HG03442 (cell line): ENCODE measurements at regions not wholly inside any gene's neighbourhood (a gene's known extent, or its start where the extent isn't known, plus 50 kb on each side); places are given as distances from the start of the nearest gene placed in this dataset.
A peak's percentile ranks its signal among the peaks of the same experiment; 100 is the strongest.

ENCODE experiments used
- ATAC-seq: cut with Tn5 transposase; IDR thresholded peaks from one replicate; pipeline ENCODE4 v1.9.1; 2021; ENCODE audit warnings: mild to moderate bottlenecking, moderate library complexity; ENCODE audit not compliant: unreplicated experiment

DNA sequence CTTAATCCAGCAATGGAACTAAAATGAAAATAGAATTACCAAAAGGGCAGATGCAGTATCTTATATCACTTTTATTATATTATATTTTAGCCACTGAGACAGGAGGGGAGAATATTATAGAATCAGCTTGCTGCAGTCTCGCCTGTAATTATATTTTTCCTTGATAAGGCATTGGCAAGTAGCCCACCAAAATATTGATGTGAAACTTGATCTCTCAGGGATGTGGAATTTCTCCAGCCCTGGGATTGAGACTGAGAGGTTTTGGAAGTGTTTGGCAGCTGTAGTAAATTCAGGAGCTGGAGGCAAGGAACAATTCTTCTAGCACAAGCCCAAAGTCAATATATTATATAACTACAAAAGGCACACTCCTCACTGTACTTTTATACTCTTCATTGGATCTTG is 142.1 kb upstream of the ADAMTSL1 start:
- ATAC-seq: no peak

DNA sequence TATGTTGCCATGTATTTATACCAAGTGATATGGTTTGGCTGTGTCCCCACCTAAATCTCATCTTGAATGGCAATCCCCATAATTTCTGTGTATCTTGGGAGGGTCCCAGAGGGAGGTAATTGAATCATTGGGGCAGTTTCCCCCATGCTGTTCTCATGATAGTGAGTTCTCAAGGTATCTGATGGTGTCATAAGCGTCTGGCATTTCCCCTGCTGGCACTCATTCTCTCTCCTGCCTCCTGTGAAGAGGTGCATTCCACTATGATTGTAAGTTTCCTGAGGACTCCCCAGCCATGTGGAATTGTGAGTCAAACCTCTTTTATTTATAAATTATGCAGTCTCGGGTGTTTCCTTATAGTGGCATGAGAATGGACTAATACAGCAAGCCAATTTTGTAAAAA is 140.8 kb upstream of the ADAMTSL1 start:
- ATAC-seq: no peak

DNA sequence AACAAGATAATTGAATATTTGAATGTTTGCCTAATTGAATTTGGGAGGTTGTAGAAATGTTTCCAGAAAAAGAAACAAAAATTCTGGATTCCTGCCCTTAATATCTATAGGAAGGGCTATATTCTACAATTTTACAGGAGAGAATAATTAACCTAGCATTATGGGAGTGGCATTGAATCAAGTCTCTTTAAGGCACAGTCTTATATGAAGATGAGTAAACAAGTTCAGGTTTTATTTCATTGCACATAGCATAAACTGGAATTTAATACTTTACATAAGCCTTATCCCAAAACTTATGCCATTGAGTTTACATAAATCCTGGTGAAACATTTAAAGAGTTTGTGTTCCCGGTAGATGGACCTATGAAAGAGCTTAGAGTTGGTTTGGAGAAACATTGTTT is 138.1 kb upstream of the ADAMTSL1 start:
- no peak for ATAC-seq

DNA sequence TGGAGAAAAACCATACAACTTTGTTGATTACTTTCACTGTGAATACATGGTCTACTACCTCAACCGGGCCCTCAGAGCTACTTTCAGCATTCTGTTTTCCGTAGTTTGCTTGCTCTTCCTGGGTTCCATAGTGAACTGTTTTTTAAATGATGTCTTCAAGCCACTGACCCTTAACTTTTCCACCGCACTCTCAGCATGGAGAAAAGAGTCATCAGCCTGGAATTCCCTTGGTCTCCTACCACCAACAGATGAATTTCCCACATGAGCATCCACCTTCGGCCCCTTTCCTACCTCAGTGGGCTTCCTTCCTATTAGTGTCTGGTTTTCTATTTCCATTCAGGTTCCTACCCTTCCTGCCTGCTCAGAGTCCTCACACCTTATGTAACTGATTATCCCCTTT is 135.9 kb upstream of the ADAMTSL1 start:
- no peak for ATAC-seq

DNA sequence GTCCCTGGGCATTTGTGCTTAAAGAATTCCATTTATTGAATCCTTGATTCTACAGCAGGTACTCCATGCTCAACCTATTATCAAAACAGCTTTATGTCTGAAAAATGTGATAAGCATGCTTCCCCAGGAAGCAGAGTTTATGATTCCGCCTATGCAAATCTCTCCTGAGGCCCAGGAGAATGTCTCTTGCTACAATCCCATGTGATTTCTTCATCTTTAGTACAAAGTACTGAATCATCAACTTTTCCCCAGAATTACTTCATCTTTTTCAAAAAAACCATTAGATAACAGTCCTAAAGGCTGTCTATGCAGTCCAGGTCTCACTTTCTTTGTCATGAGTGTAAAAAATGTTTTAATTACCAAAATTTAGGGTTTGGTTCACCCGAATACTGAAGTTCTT is 130.2 kb upstream of the ADAMTSL1 start:
- no peak for ATAC-seq

- ATAC-seq: no peak
Measured at GRCh38 chr9:18346745-18347144, 127.2 kb upstream of the ADAMTSL1 start.

DNA sequence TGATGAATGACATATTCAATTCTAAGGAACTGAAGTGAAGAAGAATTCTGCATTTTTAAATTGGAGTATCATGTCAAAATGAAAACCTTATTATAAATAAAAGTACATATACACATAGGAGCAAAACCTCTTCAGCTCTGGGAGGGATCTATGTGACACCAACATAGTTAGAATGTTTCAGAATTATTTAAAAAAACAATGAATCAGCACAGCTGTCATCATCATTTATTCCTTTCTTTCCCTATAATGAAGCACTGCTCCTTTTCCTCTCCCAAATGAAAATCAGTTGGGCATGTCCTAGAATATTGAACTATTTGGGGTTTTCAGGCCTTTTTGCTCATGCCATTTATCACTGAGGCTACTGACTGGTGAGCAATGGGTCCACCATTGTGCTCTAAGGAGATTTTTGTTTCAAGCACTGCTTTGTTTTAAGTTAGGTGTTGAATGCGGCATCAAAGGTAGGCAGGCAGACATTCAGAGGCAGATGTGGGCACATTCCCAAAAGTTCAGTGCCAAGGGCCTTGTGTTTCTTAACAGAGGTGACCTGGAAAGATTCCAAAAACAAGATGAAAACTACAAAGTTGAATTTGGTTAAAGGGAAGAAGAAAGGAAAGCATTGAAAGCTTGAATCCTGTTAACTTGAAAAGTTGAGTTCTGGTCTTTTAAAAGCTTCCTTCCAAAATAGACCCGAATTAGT is 126.4 kb upstream of the ADAMTSL1 start:
- ATAC-seq: no peak

- ATAC-seq: no peak
Measured at GRCh38 chr9:18348083-18348475, 125.9 kb upstream of the ADAMTSL1 start.

DNA sequence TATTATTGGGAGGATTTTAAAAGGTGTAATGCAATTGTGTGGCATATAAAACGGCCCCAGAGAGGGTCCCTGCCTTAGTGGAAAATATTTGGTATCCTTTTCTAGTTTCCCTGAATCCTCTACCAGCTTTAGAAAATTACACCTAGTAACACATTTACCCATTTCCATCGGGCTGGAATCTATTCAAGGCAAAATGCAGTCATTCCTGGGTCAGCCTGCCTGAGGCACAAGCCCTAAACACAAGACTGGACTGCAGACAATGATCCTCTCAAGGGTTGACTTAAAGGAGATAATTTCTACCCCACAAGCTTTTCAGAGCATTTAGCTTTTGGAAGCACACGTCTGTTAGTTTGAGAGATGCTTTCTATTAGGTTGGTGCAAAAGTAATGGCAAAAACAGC is 124.4 kb upstream of the ADAMTSL1 start:
- ATAC-seq: no peak

DNA sequence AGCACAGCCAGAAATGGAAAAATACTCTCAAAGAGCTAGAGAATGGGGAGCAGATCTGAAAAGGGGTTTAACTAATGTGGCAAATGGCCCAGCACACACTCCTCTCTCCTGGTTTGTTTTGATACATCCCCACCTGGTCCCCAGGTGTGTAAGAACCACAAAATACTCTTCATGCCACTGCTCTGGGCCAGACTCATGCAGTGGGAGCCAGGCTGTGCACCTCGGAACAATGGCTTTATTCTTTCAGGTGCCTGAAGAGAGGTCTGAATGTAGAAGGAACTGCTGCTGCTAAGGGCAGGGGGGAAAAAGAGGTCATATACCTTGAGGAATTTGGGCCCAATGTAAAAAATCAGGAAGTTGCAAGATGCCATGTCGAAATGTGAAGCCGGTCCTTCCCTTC is 123.9 kb upstream of the ADAMTSL1 start:
- no peak for ATAC-seq

DNA sequence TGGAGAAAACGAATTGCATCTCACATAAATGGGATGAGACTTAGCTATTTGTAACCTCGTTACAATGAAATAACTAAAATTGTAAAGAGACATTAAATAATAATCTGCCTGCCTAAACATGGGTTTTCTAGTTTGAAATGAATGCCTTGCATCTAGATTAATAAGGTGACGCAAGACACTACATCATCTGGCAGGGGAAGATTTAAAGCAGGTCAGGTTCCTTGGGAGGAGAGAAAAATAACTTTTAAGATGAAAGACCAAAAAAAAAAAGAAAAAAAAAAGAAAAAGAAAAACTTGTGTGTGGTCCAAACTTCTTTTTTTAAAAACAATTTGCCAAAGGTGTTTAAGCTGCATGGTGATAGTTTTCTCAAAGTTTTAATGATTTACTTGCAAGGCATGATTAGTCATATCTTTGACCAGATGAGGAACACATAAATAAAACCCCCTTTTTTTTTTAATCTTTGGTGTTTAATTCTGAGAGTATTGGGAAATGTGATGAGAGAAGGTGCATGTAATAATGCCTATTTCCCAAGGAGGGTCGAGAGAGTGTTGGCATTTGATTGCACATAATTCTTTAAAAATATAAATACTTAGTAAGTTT is 122.9 kb upstream of the ADAMTSL1 start:
- ATAC-seq: no peak

DNA sequence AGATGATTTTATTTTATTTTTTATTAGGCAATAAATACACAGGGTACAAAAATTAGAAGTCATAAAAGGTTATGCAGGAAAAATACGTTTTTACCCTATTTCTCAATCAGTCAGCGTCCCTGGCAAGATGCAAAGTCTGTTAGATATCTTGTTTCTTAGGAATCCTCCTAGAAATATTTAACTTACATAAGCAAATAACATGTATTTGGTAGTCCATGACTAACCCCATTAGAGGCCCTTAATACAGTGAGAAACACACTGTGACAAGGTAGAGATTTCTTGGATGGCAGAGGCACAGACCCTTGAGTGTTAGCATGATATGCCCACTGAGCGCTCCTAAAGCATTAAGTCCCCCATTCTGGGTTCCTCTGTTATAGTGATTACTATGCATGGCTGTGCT is 121.2 kb upstream of the ADAMTSL1 start:
- ATAC-seq: no peak

DNA sequence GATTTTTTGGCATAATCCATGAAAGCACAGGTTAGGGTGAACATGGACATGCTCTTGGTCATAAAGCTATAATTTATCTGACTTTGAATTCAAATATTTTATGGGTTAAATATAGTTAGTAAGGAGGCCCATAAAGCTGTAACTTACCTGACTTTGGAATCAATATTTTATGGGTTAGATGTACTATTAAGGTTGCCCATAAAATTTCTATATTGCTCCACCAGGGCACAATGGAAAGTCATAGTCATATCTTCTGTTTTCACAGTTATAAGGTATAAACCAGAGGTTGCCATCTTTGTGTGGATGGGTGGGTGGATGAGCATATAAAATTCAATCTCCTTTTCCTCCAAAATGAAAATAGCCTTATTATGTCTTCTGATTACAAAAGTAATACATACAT is 120.5 kb upstream of the ADAMTSL1 start:
- no peak for ATAC-seq

GRCh38 chr9:18357321-18357720 is 116.6 kb upstream of the ADAMTSL1 start:
- no peak for ATAC-seq

- ATAC-seq: no peak
Measured at GRCh38 chr9:18358325-18358724, 115.6 kb upstream of the ADAMTSL1 start.

- no peak for ATAC-seq
Measured at GRCh38 chr9:18359335-18359734, 114.6 kb upstream of the ADAMTSL1 start.

- ATAC-seq: no peak
Measured at GRCh38 chr9:18360005-18360404, 113.9 kb upstream of the ADAMTSL1 start.

GRCh38 chr9:18361646-18362045 is 112.3 kb upstream of the ADAMTSL1 start:
- no peak for ATAC-seq

GRCh38 chr9:18362166-18362565 is 111.8 kb upstream of the ADAMTSL1 start:
- ATAC-seq: no peak

DNA sequence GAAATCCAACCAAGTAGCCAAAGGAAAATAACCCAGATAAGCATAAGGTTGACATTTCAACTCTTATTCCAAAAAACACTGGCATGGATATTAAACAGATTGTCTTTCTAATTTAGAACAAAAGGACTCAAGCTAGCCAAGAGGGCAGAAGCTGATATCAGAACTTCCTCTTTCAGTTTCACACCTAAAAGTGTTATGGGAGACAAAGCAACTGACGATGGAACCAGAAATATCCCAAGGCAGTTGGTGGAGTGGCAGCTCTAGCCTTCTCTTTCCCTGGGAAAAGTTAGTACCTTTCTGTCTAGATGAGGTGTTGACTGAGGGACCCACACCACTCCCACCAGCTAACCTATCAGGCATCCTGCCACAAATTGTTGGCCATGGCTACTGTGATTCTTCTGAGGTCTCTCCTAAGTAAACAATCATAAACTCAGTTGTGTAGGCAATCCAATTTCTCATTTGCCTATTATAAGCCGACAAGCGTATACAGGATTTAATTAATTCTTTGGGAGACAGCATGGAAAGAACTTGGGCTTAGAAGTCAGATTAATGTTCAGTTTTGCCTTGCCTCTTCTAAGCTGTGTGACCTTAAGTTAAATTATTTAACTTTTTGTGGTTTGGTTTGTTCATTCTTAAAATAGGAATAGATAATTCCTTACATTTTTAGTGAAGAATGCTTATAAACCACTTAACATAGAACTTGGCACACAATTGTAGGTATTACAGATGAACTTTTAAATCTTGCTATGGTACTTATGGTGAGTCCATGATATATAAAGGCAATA is 110.9 kb upstream of the ADAMTSL1 start:
- ATAC-seq: peak; percentile 56

DNA sequence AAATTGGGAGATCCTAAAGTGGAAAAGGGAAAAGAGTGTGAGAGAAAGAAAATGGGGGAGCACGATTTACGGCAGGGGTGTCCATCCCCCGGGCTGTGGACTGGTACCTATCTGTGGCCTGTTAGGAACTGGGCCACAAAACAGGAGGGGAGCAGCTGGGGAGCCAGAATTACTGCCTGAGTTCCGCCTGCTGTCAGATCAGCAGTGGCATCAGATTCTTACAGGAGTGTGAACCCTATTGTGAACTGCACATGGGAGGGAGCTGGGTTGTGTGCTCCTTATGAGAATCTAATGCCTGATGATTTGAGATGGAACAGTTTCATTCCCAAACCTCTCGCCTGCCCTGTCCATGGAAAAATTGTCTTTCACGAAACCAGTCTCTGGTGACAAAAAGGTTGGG is 108.3 kb upstream of the ADAMTSL1 start:
- no peak for ATAC-seq

- ATAC-seq: peak; percentile 76
Measured at GRCh38 chr9:18366184-18366583, 107.8 kb upstream of the ADAMTSL1 start.
